Daoy (cell line): ENCODE measurements at regions not wholly inside any gene's neighbourhood (a gene's known extent, or its start where the extent isn't known, plus 50 kb on each side); places are given as distances from the start of the nearest gene placed in this dataset.
A peak's percentile ranks its signal among the peaks of the same experiment; 100 is the strongest.
"Not testable (repeated sequence)": the region's sequence is repeated elsewhere in the genome, so short reads cannot be mapped to it uniquely, and the experiment has no call there.

ENCODE experiments used
- DNase-seq: peaks from one replicate; pipeline ENCODE4 v3.0.0-alpha.2; 2015; ENCODE audit warnings: low read depth

DNA sequence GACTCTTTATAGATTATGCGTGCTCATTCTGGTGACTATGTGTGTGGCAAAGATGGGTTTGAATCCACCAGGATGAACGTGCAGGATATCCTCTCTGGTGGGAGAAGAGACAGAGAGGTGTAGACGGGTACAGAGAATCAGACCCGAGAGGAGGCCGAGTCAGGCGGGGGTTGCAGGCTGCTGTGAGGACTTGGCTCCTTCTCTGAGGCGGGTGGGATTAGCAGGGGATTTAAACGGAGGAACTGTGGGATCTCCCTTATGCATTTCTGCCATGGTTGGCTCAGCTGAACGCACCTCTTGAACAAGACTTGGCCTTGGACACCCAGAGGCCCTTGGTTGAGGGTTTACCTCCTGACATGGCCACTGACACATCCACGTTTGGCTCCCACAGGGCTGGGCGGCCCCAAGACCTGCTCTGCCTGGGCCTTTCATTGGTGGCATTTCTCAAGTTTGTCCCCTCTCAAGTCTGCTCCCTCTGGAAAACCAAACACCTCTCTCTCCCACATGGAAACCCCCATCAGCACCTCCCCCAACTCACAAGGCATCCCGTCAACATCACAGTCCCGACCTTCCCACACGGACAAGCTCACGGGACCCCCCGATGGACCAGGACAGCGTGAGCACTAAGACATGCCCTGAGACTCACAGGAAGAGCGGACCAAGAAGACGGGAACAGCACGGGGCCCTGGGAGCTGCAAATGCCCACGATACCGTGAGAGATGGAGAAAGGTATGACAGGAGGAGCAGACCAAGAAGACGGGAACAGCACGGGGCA lies 158.3 kb downstream of the RTP5 start:
- no peak for DNase-seq

DNA sequence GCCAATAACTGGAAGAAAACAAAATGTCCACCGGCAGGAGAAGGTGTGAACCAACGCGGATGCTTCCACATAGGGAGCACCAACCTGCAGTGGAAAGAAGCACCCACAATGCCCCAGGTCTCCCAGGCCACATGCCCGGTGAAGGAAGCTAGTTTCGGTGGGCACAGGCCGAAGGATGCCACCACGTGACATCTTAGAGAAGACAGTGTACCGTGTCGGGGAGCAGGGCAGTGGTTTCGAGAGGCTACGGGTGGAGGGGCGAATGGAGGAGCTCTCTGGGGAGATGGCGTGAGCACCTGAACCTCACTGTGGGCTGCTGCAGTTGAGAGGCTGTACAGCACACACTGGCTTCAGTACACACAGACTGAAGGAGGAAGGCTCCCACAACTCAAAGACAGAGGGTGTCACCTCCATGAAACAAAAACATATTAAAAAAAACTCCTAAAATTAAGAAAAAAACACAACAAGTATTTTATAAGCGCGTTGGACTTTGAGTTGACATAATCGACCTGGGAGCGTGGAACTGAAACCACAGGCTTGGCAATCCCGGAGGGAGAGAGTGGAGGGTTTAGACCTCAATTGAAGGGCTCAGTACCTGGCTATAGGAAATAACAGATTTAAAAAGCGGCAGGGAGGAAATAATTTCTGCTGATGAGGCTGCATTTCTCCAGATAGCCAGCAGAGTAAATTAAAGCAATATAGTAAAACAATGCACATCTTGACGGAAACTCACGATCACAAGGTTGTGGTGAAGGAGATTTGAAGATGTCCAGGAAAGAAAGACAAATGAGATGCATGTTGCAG lies 160.1 kb downstream of the RTP5 start:
- no peak for DNase-seq

DNA sequence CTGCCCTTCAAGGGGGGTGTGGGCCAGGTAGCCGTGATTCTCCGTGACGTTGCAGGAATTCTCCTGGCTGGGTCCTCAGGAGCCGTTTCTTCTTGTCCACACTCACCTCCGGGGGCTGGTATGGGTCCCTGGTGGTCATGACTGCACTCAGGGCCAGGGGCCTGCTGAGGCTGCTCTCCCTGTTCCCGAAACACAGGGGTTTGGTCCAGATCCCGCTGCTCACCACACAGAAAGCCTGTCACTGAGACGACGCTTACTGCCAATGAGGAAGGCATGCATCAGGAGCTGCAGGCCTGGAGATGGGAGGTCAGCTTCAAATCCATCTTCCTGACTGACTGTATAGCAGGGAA lies 160.7 kb downstream of the RTP5 start:
- DNase-seq, result no peak

DNA sequence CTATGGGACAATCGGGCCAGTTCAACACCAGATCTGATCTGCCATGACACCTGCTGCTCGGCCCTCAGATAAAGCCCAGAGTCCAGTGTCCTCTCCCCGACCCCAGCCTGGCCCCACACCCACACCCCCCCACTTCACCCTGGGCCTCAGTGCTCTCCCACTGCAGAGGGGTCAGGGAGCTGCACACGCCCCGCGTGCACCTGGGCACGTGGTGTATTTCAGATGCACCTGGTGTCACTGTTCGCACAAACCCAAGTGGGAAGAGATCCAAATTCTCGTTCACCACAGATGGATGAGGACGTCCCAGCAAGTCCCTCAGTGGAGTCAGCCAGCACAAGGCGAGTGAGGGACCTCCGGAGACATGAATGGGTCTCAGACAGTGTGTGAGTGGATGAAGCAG lies 161.3 kb downstream of the RTP5 start:
- no peak for DNase-seq

DNA sequence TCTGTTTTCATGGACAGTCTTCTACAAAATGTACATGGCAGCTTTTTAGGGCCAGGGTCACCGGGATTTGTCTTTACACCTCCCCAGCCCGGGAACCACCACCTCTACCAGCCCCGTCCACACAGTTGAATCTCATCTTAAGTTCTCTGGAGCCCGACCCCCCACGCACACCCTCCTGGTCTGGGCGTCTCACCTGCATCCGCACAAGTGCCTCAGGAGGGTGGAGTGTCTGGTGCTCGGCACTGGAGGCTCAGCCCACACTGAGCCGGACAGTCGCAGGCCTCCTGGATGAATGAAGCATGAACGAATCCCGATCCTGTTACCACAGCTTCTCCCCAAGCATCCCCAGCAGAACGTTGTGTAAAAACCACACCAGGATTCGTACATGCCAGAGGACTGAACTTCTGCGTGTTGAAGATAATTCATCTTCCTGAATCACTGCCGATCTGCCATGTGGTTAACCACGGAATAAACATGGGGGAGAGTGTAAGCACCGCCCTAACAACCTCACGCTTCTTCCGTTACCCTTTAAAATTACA lies 162.0 kb downstream of the RTP5 start:
- peak; percentile 85 for DNase-seq

DNA sequence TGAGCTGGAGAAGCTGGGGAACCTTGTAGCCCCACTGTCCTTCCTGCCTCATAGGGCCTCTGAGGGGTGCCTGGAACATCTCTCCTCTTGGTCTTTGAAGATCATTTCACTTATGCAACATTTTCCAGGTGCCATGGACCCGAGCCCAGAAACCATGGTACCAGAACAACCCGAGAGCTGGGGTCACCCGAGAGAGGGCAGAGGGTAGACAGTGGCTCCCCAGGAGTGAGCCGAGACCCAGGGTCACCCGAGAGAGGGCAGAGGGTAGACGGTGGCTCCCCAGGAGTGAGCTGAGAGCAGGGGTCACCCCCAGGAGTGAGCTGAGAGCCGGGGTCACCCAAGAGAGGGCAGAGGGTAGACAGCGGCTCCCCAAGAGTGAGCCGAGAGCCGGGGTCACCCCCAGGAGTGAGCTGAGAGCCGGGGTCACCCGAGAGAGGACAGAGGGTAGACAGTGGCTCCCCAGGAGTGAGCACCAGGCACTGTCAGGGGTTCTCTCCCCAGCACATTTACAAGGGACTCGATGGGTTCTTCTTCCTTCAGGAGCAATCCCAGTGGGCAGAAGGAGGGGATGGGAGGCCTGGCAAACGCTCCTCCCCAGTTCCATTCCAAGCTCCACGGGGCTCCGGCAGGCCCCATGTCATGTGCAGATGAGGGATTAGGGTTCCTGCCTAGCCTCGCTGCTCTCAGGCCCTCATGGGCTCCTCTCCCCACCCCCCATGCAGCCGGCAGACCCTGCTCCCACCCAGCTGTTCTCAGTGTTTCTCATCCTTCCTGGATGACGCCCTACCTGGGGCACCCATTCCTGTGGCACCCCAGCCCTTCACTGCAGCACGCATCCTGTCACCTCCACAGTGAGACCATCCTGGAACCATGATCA lies 163.5 kb downstream of the RTP5 start:
- no peak for DNase-seq

DNA sequence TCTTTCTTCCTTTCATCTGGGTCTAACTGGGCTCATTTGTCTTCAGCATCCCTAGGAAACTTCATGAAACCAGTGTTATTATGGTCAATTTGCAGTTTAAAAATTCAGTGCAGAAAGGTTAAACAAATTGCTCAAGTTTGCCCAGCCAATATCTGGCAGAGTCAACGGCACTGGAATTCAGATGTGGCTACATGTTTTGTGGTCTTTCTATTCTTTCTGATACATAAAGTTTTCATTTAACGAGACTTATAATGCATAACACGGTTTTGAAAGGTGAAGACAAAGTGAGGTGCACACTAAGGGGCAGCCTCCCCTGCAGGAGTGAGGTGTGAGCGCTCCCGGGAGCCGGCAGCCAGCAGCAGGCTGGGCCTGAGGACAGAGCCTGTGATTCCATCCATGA lies 164.6 kb downstream of the RTP5 start:
- no peak for DNase-seq

DNA sequence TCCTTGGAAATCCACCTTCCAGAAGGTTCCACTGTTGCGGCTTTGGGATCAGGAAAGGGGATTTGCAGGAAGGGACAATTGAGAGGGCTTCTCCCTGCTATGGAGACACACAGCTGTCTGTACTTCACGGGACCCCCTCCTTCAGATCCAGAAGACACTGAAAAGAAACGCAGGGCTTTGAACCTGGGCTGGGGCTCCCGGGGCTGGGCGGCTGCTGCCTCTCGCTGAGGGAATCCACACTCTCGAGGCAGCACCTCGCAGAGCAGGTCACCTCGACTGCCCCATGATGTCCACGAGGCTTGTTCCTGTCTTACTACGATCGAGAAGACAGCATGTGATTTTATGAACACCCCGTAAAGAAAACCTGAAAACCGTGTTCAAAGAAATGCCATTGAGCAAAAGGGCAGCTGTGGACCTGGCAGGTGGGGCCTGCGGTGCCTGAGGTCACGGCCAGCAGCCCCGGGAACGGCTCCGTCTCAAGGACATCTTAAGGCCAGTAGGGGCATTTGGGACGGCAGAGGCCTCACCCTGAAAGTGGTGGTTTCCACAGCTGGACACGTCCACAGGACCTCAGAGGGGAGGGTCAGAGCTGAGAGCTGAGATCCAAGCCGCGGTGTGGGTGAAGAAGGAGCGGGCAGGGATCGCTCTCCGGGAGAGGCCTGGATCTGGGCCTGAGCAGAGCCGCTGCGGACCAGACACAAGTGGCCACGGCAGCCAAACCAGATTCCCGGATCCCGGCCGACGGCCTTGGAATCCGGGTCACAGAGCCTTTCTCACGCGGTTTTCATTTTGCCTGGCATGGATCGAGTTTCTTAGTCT lies 165.7 kb downstream of the RTP5 start:
- no peak for DNase-seq

DNA sequence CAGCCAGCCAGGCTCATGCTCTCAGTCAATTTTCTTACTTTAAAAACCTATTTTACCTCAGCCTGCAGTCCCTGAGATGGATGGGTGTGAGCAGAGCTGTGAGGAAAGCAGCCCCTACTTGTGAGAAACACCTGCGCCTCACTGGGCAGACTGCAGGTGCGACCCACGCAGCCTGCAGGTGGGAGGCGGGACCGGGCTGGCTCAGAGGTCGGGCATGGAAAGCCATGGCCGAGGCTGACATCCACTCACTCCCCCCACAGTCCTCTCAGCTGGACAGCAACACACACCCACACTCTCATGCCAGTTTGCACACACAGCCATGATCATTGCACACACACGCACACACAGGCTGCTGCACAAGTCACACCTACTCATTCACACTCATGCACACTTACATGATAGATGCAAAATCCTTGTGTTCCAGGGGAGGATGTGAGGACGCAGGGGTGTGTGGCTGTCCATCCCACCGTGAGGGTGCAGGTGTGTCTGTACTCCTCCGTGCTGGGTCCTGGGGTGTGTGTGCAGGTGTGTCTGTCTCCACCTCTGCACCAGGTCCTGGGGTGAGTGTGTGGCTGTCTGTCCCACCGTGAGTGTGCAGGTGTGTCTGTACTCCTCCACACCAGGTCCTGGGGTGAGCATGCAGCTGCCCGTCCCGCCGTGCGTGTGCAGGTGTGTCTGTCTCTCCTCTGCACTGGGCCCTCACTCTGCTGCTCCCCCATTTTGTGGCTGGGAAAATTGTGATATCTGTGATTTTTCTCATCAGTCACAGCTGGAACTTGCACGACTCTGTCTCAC lies 166.5 kb downstream of the RTP5 start:
- no peak for DNase-seq

DNA sequence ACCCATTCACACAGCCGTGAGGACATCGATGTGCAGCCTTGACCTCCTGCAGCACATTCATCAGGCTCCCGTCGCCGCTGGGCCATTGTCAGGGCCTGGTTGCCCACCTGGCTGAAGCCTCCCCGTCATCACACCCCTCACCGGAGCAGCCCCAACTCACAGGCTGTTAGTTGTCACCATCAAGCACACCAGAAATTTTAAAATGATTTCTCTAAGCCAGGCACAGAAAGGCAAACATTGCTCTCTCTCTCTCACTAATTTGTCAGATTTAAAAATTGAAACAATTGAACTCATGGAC lies 167.1 kb downstream of the RTP5 start:
- DNase-seq, result no peak

DNA sequence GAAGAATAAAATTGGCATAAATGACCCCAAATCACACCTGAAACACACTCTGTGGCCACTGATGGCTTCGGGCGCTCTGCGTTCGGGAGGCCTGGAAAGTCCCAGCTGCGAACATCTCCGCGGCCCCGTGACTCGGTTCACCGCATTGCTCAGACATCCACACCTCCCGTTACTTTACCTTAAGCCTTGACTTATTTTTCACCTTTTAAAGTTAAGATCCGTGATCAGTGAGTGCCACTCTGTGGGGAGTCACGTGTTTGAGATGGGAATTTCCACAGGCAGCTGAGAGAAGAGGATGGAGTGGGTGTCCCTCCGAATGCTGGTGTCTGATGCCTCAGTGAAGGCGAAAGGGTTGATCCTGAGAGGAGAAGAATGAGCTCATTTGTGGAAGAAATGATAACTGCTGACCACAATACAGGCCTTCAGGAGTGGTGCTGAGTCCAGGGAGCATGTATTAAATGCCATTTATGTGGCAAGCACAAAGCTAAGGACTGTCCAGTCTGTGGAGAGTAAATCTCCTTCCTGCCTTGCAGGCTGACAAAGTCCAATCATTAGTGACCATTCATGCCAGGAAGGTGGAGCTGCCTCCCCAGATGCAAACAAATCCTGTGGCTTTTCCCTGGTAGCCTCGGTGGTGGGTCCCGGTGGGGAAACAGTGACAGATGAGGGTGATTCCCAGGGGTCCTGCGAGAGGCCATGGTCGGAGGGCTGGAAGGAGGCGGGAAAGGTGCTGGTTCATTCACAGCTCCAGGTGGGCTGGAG lies 168.8 kb downstream of the RTP5 start:
- DNase-seq, result no peak

DNA sequence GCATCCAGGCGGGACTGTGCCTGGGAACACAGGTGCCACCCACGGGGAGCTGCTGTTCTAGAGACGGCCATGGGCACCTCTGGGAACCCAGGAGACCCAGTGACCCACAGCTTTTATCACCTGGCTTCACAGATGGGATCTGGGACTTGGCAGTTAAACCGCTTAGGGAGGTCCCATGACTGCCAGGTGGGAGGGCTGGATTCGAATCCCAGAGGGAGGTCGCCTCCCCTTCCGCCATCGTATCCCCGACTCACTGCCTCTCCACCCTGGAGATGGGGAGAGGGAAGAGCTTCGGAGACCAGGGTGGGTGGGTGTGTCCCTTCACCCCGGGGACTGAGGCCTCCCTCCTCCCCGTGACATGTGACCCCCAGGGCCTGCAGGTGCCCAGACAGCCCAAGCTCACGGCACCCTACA lies 169.4 kb downstream of the RTP5 start:
- no peak for DNase-seq

DNA sequence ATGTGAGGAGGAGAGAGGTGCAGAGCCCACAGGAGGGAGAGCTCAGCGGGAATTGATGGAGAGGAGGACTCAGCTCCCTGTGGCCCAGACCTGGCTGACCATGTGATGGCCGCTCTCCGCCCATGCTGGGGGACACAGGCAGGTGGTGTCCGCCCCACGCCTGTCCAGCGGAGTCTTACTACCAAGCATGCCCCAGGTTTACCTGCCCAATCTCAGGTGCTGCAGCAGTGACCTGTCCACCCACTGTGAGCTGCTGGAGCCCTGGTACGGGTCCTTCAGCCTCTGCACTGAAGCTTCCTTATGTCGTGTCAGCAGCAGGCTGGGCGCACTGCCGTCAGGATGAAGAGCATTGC lies 170.8 kb downstream of the RTP5 start:
- DNase-seq, result no peak

DNA sequence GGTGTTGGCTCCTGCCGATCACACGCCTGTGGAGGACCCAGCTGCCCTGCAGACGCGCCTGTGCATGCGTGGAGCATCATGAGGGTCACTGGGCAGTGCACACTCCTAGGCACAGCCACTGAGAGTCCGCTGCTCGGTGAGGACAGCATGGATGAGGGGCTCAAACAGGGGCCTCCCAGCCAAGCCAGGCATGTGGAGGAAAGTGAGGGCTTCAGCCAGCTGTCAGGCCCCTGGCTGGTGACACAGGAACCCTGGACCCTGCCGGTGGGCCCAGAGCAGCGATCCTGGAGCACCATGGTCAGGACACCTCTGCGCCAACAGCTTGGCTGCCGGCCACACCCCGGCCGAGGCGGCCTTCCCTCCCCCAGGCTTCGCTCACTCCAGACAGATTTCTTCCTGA lies 171.2 kb downstream of the RTP5 start:
- no peak for DNase-seq

DNA sequence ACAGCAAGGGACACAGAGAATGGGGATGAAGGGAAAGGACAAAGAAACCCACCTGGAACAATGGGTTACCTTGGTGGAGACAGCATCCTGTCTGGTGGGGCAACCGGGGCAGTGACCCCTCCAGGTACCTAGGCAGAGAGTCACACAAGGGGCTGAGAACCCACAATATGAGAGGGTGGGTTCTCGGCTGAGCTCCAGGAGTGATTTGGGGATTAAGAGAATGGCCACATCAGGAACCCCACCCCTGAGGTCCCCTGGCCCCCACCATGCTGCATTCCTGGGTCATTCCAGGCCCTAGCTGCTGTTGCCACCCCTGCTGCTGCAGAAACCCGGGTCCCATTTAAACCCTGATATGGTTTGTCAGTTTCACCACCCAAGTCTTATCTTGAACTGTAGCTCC lies 172.3 kb downstream of the RTP5 start:
- DNase-seq, result no peak

DNA sequence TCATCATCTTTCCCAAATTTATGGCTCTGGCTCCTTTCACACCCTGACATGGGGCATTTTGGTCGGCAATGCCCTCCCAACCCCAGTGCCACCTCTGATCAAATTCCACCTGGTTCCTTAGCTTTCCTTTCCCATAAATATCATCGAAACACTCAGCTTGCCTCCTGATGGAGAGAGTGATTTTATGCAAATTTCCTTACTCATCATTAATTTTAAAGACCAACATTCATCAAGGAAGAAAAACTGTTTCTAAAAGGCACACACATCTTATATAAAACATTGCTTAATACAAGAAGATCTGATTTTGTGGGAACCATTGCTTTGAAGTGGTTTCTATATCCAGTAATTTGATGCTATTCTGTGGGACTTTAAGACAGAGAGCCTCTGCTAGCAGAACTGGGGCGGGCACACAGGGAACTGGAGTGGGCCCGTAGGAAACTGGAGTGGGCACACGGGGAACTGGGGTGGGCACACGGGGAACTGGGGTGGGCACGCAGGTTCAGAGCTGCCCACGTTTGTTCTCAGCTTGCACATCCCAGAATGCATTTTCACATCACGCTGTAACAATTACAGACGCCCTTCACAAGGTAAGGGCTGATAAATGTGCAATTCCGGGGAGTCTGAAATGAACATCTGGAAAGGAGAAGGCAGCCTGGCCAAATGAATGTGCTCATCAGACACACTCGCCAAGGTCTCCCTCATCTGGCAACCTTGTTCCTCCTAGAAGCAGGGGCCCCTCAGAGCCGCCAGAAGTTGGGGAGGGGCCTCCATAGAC lies 174.2 kb downstream of the RTP5 start:
- no peak for DNase-seq

DNA sequence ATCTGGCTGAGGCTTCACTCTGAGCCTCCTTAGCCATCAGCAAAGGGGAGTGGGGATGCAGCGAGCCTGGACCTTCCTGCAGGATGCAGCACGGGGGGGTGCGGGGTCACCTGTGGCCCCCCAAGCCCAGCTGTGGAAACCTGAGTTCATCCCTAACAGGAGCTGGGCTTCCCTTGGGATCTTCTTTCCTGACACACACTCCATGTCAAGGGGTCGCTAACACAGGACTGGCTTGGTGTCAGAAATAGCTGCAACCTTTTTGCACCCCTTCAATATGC lies 174.7 kb downstream of the RTP5 start:
- no peak for DNase-seq

DNA sequence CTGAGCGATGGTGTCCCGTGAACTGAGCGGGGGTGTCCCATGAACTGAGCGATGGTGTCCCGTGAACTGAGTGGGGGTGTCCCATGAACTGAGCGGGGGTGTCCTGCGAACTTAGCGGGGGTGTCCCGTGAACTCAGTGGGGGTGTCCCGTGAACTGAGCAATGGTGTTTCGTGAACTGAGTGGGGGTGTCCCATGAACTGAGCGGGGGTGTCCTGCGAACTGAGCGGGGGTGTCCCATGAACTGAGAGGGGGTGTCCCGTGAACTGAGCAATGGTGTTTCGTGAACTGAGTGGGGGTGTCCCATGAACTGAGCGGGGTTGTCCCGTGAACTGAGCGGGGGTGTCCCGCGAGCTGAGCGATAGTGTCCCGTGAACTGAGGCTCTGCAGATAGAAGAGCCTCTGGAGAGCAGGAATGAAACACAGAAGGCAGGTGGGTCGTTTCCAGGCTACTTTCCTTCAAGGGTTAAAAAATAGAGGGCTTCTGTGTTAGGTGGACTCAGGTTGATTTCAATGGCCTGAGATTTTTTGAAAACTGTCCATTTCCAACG lies 176.1 kb downstream of the RTP5 start:
- DNase-seq, result not testable (repeated sequence)

DNA sequence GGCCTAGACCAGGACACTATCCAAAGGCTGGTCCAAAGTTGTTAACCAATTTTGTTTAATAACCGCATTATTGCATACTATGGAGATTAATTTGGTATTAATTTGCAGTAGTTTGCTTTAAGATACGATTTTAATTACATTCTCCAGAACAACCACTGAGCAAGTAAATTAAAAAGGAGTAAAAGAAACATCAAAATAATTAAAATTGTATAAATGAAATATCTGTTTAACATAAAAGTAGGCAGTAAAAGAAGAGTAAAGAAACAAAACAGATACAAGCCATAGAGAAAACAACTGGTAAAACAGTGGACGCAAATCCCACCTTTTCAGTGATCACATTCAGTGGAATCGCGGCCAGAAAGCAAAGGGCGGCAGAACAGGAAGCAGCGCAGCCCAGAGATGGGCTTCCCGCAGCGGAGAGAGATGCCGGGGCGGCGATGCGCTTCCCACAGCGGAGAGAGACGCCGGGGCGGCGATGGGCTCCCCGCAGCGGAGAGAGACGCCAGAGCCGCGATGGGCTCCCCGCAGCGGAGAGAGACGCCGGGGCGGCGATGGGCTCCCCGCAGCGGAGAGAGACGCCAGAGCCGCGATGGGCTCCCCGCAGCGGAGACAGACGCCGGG lies 176.8 kb downstream of the RTP5 start:
- DNase-seq, result no peak
